K562 (cell line): ENCODE measurements at regions not wholly inside any gene's neighbourhood (a gene's known extent, or its start where the extent isn't known, plus 50 kb on each side); places are given as distances from the start of the nearest gene placed in this dataset.

Experiments
- CEBPB ChIP-seq: fragments of 450-650 bp; IDR thresholded peaks from 2 replicates; pipeline ENCODE4 v1.6.1; 2016; ENCODE audit warnings: missing genetic modification characterization, missing compliant biosample characterization
- EZH2 ChIP-seq: IDR thresholded peaks from 2 replicates; pipeline ENCODE4 v1.6.1; 2012; ENCODE audit warnings: low read depth, mild to moderate bottlenecking, inconsistent platforms, low read length, borderline replicate concordance
- SMARCA5 ChIP-seq: fragments of 450-650 bp; IDR thresholded peaks from 2 replicates; pipeline ENCODE4 v1.6.1; 2016
- SP2 ChIP-seq: IDR thresholded peaks from 2 replicates; pipeline ENCODE4 v1.6.1; 2011; ENCODE audit warnings: mild to moderate bottlenecking, low read depth, low read length, moderate library complexity; ENCODE audit not compliant: poor library complexity, severe bottlenecking; ENCODE audit errors: extremely low read depth
- YY1 ChIP-seq, 3 experiments: IDR thresholded peaks; 2 replicates each; pipeline ENCODE4 v1.6.1; 2011; ENCODE audit warnings: low read length in 2 of 3, mild to moderate bottlenecking in 2 of 3, moderate library complexity in 2 of 3, borderline replicate concordance in 1 of 3, control low read depth in 1 of 3, low read depth in 1 of 3; ENCODE audit not compliant: insufficient read depth in 3 of 3, insufficient replicate concordance in 2 of 3, control insufficient read depth in 1 of 3, insufficient read length in 1 of 3; ENCODE audit errors: extremely low read depth in 1 of 3
- ZNF175 ChIP-seq: fragments of 200-800 bp; sonication (Bioruptor generic); IDR thresholded peaks from 2 replicates; pipeline ENCODE4 v1.6.1; 2016; ENCODE audit warnings: low read depth, mild to moderate bottlenecking, missing genetic modification characterization, missing compliant biosample characterization
- ZNF274 ChIP-seq: IDR thresholded peaks from 2 replicates; pipeline ENCODE4 v1.6.1; 2011; ENCODE audit warnings: low read depth, mild to moderate bottlenecking, low read length, moderate library complexity, borderline replicate concordance
- TF ChIP-seq, protein P1 (sequence below), 3 experiments: IDR thresholded peaks in 2 of 3; conservative IDR thresholded peaks in 1 of 3; 2 replicates each; pipeline ENCODE4 v1.5.1; 2011 to 2012; ENCODE audit warnings: low read length in 3 of 3, mild to moderate bottlenecking in 3 of 3, control low read depth in 2 of 3, improper control_type of control experiment in 1 of 3, inconsistent platforms in 1 of 3, low read depth in 1 of 3, mixed read lengths in 1 of 3, moderate library complexity in 1 of 3; ENCODE audit not compliant: insufficient read depth in 2 of 3
- TF ChIP-seq, protein P2 (sequence below): sonication (generic); formaldehyde crosslinking; IDR thresholded peaks from 2 replicates; pipeline ENCODE4 v1.9.0; 2022; ENCODE audit warnings: mild to moderate bottlenecking, missing genetic modification reagents
- TF ChIP-seq, protein P3 (sequence below), 2 experiments: IDR thresholded peaks; 2 replicates each; pipeline ENCODE4 v1.6.1; 2011; ENCODE audit warnings: borderline replicate concordance in 1 of 2, control low read depth in 1 of 2, low read depth in 1 of 2, low read length in 1 of 2, mild to moderate bottlenecking in 1 of 2, mixed read lengths in 1 of 2, moderate library complexity in 1 of 2; ENCODE audit not compliant: insufficient read depth in 1 of 2, insufficient read length in 1 of 2, poor library complexity in 1 of 2, severe bottlenecking in 1 of 2; ENCODE audit errors: extremely low read depth in 1 of 2
- TF ChIP-seq, protein P4 (sequence below): fragments of 250-450 bp; sonication (Bioruptor Pico); IDR thresholded peaks from 2 replicates; pipeline ENCODE4 v1.5.0; 2021

DNA sequence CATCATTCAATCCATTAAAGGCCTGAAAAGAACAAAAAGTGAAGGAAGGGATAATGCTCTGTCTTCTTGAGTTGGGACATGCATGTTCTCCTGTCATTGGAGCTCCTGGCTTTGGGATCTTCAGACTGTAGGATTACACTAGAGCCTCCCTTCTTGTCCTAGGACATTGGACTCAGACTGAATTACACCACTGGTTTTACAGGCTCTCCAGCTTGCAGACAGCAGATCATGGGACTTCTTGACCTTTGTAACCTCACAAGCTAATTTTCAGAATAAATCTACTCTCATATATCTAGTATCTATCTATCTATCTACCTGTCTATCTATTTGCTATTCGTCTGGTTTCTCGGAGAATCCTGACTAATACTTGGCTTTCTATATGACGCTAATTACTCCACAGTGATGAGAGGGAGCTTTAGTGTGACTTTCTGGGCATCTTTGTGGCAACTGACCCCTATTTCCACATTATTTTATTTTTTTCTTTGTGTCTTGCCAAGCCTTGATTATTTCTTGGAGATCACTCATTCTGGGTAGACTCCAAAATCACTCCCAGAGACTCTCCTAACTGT is 151.9 kb upstream of the ZNF184 start:
- TF ChIP-seq ZNF274 (no peak), CEBPB (tag) (no peak), YY1 (IDR thresholded peaks at IDR 0.05; ENCODE audit: borderline replicate concordance in 1 of 3, control insufficient read depth in 1 of 3, extremely low read depth in 1 of 3, insufficient read depth in 3 of 3, insufficient read length in 1 of 3, insufficient replicate concordance in 2 of 3, low read depth in 1 of 3, low read length in 2 of 3) (no peak), SP2 (no peak), SMARCA5 (no peak), ZNF175 (CRISPR knock-in tag) (no peak), EZH2 (no peak)
- TF ChIP-seq, protein P1, sequence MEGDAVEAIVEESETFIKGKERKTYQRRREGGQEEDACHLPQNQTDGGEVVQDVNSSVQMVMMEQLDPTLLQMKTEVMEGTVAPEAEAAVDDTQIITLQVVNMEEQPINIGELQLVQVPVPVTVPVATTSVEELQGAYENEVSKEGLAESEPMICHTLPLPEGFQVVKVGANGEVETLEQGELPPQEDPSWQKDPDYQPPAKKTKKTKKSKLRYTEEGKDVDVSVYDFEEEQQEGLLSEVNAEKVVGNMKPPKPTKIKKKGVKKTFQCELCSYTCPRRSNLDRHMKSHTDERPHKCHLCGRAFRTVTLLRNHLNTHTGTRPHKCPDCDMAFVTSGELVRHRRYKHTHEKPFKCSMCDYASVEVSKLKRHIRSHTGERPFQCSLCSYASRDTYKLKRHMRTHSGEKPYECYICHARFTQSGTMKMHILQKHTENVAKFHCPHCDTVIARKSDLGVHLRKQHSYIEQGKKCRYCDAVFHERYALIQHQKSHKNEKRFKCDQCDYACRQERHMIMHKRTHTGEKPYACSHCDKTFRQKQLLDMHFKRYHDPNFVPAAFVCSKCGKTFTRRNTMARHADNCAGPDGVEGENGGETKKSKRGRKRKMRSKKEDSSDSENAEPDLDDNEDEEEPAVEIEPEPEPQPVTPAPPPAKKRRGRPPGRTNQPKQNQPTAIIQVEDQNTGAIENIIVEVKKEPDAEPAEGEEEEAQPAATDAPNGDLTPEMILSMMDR (IDR thresholded peaks at IDR 0.05 in 2 of 3, conservative IDR thresholded peaks at IDR 0.05 in 1 of 3; ENCODE audit: insufficient read depth in 2 of 3, low read depth in 1 of 3, low read length in 3 of 3): no peak
- TF ChIP-seq, protein P2, sequence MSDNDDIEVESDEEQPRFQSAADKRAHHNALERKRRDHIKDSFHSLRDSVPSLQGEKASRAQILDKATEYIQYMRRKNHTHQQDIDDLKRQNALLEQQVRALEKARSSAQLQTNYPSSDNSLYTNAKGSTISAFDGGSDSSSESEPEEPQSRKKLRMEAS (CRISPR knock-in tag): no peak
- TF ChIP-seq, protein P3, sequence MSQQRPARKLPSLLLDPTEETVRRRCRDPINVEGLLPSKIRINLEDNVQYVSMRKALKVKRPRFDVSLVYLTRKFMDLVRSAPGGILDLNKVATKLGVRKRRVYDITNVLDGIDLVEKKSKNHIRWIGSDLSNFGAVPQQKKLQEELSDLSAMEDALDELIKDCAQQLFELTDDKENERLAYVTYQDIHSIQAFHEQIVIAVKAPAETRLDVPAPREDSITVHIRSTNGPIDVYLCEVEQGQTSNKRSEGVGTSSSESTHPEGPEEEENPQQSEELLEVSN (IDR thresholded peaks at IDR 0.05; ENCODE audit: borderline replicate concordance in 1 of 2, extremely low read depth in 1 of 2, insufficient read depth in 1 of 2, insufficient read length in 1 of 2, low read depth in 1 of 2, low read length in 1 of 2, poor library complexity in 1 of 2, severe bottlenecking in 1 of 2): no peak
- TF ChIP-seq, protein P4, sequence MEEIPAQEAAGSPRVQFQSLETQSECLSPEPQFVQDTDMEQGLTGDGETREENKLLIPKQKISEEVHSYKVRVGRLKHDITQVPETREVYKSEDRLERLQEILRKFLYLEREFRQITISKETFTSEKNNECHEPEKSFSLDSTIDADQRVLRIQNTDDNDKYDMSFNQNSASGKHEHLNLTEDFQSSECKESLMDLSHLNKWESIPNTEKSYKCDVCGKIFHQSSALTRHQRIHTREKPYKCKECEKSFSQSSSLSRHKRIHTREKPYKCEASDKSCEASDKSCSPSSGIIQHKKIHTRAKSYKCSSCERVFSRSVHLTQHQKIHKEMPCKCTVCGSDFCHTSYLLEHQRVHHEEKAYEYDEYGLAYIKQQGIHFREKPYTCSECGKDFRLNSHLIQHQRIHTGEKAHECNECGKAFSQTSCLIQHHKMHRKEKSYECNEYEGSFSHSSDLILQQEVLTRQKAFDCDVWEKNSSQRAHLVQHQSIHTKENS (CRISPR knock-in tag): no peak
